ENCODE measurements at regions not wholly inside any gene's neighbourhood (a gene's known extent, or its start where the extent isn't known, plus 50 kb on each side); places are given as distances from the start of the nearest gene placed in this dataset.

DNA sequence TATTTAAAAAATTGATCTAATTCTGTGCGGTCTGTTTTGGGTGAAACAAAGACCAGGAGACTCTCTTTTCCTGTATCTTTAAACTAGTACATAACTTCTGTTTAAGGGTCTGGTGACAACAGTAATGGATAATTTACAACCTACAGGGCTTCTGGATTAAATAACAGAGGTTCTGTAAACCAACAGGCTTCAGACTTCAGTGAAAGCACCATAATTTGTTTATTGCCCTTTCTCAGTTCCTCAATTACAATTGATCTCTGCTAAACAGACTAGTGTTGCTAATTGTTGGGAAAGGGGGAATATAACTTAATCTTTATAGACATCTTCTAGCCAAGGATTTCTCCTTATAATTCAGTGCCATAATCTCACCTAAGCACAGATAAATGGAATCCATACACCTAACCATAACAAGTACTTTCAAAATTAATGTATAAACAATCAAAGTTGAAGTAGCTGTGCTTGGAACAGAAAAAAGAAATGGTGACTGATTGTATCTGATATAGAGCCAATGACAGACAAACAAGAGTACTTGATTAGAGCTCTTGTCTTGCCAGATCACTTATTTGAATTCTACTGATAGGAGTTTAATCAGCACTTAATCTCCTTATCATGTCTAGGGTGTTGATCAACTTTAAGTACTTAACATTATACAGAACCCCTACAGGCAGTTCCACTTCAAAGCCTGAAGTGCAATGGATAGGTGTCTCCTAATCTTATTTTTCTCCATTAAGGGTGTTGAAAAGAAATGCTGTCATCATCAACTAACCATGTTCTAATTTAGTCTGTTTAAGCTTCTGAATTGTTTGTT, 536.0 kb downstream of the NR2F1-AS1 start:
- intact Hi-C loops (cut with DNase I): no loop called here
- no peaks in the 10 kb centered on the region for H3K4me1 ChIP-seq
- H3K36me3 ChIP-seq: no peaks in the 10 kb centered on the region
- no peaks in the 10 kb centered on the region for H3K27me3 ChIP-seq
- no peak overlapping the region for H3K27ac ChIP-seq
- no peak for DNase-seq
- no peak overlapping the region for H3K4me3 ChIP-seq
- H3K9me3 ChIP-seq: no peaks in the 10 kb centered on the region
- no peak for TF ChIP-seq POLR2A (IDR thresholded peaks at IDR 0.05)
- TF ChIP-seq, protein P1, sequence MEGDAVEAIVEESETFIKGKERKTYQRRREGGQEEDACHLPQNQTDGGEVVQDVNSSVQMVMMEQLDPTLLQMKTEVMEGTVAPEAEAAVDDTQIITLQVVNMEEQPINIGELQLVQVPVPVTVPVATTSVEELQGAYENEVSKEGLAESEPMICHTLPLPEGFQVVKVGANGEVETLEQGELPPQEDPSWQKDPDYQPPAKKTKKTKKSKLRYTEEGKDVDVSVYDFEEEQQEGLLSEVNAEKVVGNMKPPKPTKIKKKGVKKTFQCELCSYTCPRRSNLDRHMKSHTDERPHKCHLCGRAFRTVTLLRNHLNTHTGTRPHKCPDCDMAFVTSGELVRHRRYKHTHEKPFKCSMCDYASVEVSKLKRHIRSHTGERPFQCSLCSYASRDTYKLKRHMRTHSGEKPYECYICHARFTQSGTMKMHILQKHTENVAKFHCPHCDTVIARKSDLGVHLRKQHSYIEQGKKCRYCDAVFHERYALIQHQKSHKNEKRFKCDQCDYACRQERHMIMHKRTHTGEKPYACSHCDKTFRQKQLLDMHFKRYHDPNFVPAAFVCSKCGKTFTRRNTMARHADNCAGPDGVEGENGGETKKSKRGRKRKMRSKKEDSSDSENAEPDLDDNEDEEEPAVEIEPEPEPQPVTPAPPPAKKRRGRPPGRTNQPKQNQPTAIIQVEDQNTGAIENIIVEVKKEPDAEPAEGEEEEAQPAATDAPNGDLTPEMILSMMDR (IDR thresholded peaks at IDR 0.05): no peak
- WGBS, 2 donors: 76 to 78% methylated on average over 1 of the region's 1 CpG

DNA sequence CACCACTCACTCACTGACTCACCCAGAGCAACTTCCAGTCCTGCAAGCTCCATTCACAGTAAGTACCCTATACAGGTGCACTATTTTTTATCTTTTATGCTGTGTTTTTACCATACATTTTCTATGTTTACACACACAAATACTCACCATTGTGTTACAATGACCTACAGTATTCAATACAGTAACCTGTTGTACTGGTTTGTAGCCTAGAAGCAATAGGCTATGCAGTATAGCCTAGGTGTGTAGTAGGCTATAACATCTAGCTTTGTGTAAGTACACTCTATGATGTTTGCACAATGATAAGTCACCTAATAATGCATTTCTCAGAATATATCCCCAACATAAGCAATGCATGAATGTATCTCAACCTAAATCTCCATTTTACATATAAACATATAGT, 541.1 kb downstream of the NR2F1-AS1 start:
- no peak overlapping the region for H3K27ac ChIP-seq
- intact Hi-C loops (cut with DNase I): no loop called here
- no peaks in the 10 kb centered on the region for H3K27me3 ChIP-seq
- H3K9me3 ChIP-seq: no peaks in the 10 kb centered on the region
- no peak for DNase-seq
- H3K4me1 ChIP-seq: no peaks in the 10 kb centered on the region
- H3K4me3 ChIP-seq: no peak overlapping the region
- no peaks in the 10 kb centered on the region for H3K36me3 ChIP-seq
- TF ChIP-seq, protein P1 (IDR thresholded peaks at IDR 0.05): no peak
- TF ChIP-seq POLR2A (IDR thresholded peaks at IDR 0.05): no peak

DNA sequence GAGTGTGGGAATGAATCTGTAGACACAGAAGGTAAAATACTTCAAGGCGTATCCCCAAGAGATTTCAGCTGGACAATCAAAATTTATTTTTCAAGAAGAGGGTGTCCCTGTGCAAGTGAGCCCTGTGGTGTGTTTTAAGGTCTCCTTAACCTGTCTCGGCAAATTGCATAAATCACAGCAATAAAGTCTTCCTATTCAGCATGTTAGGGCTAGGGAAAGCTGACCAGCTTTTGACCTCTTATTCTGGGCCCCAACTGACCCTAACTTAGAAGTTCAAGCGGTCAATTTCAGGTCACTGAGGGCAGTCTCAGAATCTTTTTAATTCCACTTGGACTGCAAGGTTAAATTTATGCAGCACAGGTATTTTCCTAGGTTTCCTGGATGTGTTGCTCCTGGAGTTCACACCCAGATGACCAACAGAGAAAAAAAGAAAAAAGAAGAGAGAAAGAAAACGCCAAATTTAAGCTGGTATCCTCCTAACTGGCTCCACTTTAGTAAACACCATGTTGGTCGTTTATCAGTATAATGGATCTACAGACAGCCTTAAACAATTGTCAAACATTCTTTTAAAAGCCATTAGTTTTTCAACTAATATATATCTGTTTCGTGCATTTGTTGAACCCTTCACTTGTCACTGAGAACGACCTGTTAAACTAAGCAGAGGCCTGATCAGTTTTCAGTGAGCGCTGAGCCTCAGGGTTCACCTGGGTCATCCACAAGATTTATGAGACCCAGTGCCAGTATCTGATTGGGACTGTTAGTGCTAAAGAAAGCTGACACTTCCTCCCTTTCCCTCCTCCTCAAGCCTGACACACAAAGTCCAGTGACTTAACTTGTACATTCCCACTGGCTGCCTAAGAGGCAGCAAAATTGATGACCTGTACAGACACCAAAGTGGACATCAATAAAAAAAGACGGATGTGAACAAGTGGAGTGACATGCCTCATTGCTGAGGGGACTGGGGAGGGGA, 546.1 kb downstream of the NR2F1-AS1 start:
- H3K27ac ChIP-seq: no peak overlapping the region
- intact Hi-C loops (cut with DNase I): no loop called here
- H3K36me3 ChIP-seq: no peaks in the 10 kb centered on the region
- no peaks in the 10 kb centered on the region for H3K4me1 ChIP-seq
- H3K27me3 ChIP-seq: no peaks in the 10 kb centered on the region
- no peaks in the 10 kb centered on the region for H3K9me3 ChIP-seq
- no peak overlapping the region for H3K4me3 ChIP-seq
- TF ChIP-seq, protein P1 (IDR thresholded peaks at IDR 0.05): no peak
- TF ChIP-seq POLR2A (IDR thresholded peaks at IDR 0.05): no peak
- no peak for DNase-seq
- WGBS, 2 donors: 51 to 54% methylated on average over 9 of the region's 9 CpGs

DNA sequence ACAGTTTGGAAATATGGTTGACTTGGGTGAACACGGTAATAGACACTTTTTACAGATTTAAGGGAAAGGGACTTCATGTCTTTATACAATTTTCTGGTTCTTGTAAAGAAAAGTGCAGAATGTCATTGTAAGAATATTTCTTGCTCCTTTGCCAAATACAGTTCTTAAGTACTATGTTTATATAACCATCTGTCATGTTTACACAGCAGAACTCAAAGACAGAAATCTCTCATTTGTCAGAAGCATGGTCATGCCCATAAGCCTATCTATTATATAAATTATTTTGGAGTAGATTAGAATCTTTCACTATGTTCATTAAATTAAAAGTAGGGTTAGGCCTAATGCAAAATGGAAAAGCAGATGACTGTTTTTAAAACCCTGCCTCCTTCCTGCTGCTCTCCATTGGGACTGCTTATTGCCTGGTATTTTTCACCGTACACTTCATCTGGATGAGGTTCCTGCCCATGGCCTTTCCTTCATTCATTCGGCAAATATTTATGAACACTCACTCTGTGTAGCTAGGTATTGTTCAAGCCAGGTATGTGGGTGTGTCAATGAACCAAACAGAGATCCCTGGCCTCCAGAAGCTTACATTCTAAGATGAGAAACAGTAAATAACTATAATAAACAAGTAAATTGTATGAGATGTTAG, 558.1 kb downstream of the NR2F1-AS1 start:
- Histone ChIP-seq H3K4me3 (no peak overlapping the region), H3K27ac (no peak overlapping the region), H3K9me3 (no peaks in the 10 kb centered on the region), H3K36me3 (no peaks in the 10 kb centered on the region), H3K27me3 (no peaks in the 10 kb centered on the region), H3K4me1 (no peaks in the 10 kb centered on the region)
- intact Hi-C loops (cut with DNase I): no loop called here
- no peak for DNase-seq
- TF ChIP-seq, protein P1 (IDR thresholded peaks at IDR 0.05): no peak
- no peak for TF ChIP-seq POLR2A (IDR thresholded peaks at IDR 0.05)
- 32 to 35% methylated on average over 3 of the region's 3 CpGs for WGBS, 2 donors
